Type B pancreatic cell (in vitro differentiated cells): ENCODE measurements at regions not wholly inside any gene's neighbourhood (a gene's known extent, or its start where the extent isn't known, plus 50 kb on each side); places are given as distances from the start of the nearest gene placed in this dataset.

ENCODE experiments used
- DNase-seq: peaks from one replicate; pipeline ENCODE4 v3.0.0; 2021; ENCODE audit warnings: mixed read lengths; ENCODE audit not compliant: unreplicated experiment; ENCODE audit errors: extremely low spot score
- H3K27ac Mint-ChIP-seq: 2 replicates; pipeline ENCODE4 v1.8.0; 2021; ENCODE audit warnings: mild to moderate bottlenecking, mixed read lengths
- H3K27me3 Mint-ChIP-seq: 2 replicates; pipeline ENCODE4 v1.8.0; 2021; ENCODE audit warnings: mixed read lengths
- H3K36me3 Mint-ChIP-seq: 2 replicates; pipeline ENCODE4 v1.8.0; 2021; ENCODE audit warnings: mixed read lengths
- H3K4me1 Mint-ChIP-seq: one replicate; pipeline ENCODE4 v1.8.0; 2021; ENCODE audit warnings: mixed read lengths; ENCODE audit not compliant: unreplicated experiment
- H3K4me3 Mint-ChIP-seq: 2 replicates; pipeline ENCODE4 v1.8.0; 2021; ENCODE audit warnings: mild to moderate bottlenecking, mixed read lengths
- H3K9me3 Mint-ChIP-seq: 2 replicates; pipeline ENCODE4 v1.8.0; 2021; ENCODE audit warnings: mixed read lengths
- CTCF ChIP-seq: fragments of 200-600 bp; sonication (generic); conservative IDR thresholded peaks from 2 replicates; pipeline ENCODE4 v1.5.0; 2021; ENCODE audit warnings: antibody characterized with exemption, mild to moderate bottlenecking

GRCh38 chr10:3568983-3569382 lies 216.0 kb downstream of the KLF6 start:
- Mint-ChIP-seq H3K27ac (no peak overlapping the region), H3K9me3 (no peaks in the 10 kb centered on the region), H3K36me3 (no peaks in the 10 kb centered on the region), H3K4me3 (no peak overlapping the region), H3K4me1 (peaks cover 13% of the 10 kb centered on the region), H3K27me3 (no peaks in the 10 kb centered on the region)
- no peak for DNase-seq
- no peak for TF ChIP-seq CTCF

- no peak for DNase-seq
- no peak for TF ChIP-seq CTCF
- Mint-ChIP-seq H3K27me3 (no peaks in the 10 kb centered on the region), H3K27ac (no peak overlapping the region), H3K4me1 (peaks cover 13% of the 10 kb centered on the region), H3K9me3 (no peaks in the 10 kb centered on the region), H3K4me3 (no peak overlapping the region), H3K36me3 (no peaks in the 10 kb centered on the region)
These were observed 216.6 kb downstream of the KLF6 start for GRCh38 chr10:3568392-3568791.

GRCh38 chr10:3567291-3567963 lies 217.6 kb downstream of the KLF6 start:
- peaks cover 12% of the 10 kb centered on the region for H3K4me1 Mint-ChIP-seq
- H3K4me3 Mint-ChIP-seq: no peak overlapping the region
- H3K27ac Mint-ChIP-seq: no peak overlapping the region
- no peaks in the 10 kb centered on the region for H3K36me3 Mint-ChIP-seq
- no peaks in the 10 kb centered on the region for H3K9me3 Mint-ChIP-seq
- no peak for TF ChIP-seq CTCF
- DNase-seq: no peak
- H3K27me3 Mint-ChIP-seq: no peaks in the 10 kb centered on the region

- Mint-ChIP-seq H3K4me1 (peaks cover 5% of the 10 kb centered on the region), H3K9me3 (no peaks in the 10 kb centered on the region), H3K27ac (no peak overlapping the region), H3K4me3 (no peak overlapping the region), H3K27me3 (no peaks in the 10 kb centered on the region), H3K36me3 (no peaks in the 10 kb centered on the region)
- no peak for TF ChIP-seq CTCF
- no peak for DNase-seq
These were observed 218.4 kb downstream of the KLF6 start for GRCh38 chr10:3566627-3567026.

GRCh38 chr10:3564346-3565002 lies 220.5 kb downstream of the KLF6 start:
- no peaks in the 10 kb centered on the region for H3K27me3 Mint-ChIP-seq
- no peaks in the 10 kb centered on the region for H3K36me3 Mint-ChIP-seq
- DNase-seq: no peak
- H3K4me3 Mint-ChIP-seq: no peak overlapping the region
- H3K9me3 Mint-ChIP-seq: no peaks in the 10 kb centered on the region
- TF ChIP-seq CTCF: no peak
- no peak overlapping the region for H3K27ac Mint-ChIP-seq
- H3K4me1 Mint-ChIP-seq: no peaks in the 10 kb centered on the region
